PC-3 (cell line): ENCODE measurements at regions not wholly inside any gene's neighbourhood (a gene's known extent, or its start where the extent isn't known, plus 50 kb on each side); places are given as distances from the start of the nearest gene placed in this dataset.

Experiments used
- ATAC-seq: fragments of 200-7000 bp; cut with Tn5 transposase; 2 replicates; pipeline ENCODE4 v1.9.1; 2020; ENCODE audit warnings: mild to moderate bottlenecking, moderate library complexity
- BruUV-seq: library from RNA; stranded (reverse); fragments of 400-500 nt; replicated peaks from 2 replicates; lab custom pipeline; 2021; lab: Mats Ljungman, UMichigan
- CTCF ChIA-PET: fragments of 300-600 bp; sonication (Branson Sonifier 250); formaldehyde crosslinking; loops from one replicate; lab custom pipeline; 2022; ENCODE audit warnings: antibody characterized with exemption; lab: Charles Lee
- POLR2A ChIA-PET: fragments of 300-600 bp; sonication (Branson Sonifier 250); formaldehyde crosslinking; loops from one replicate; lab custom pipeline; 2022; ENCODE audit warnings: antibody characterized with exemption; ENCODE audit not compliant: unreplicated experiment; lab: Charles Lee
- DNase-seq: peaks from one replicate; pipeline ENCODE4 v3.0.0-alpha.2; 2015
- H2AFZ ChIP-seq: fragments of 300-600 bp; sonication (generic); 2 replicates; pipeline ENCODE4 v1.6.0; 2016; ENCODE audit warnings: antibody characterized with exemption, low read length
- H3F3A ChIP-seq: fragments of 300-600 bp; sonication (generic); one replicate; pipeline ENCODE4 v1.6.0; 2017; ENCODE audit warnings: antibody characterized with exemption, low read length, control low read depth, mild to moderate bottlenecking; ENCODE audit not compliant: unreplicated experiment
- H3K27ac ChIP-seq: fragments of 300-600 bp; sonication (generic); 2 replicates; pipeline ENCODE4 v1.5.1; 2016; ENCODE audit warnings: mild to moderate bottlenecking, low read length
- H3K27me3 ChIP-seq: fragments of 300-600 bp; sonication (generic); 2 replicates; pipeline ENCODE4 v1.6.1; 2016; ENCODE audit warnings: low read length, mixed read lengths
- H3K36me3 ChIP-seq: fragments of 300-600 bp; sonication (generic); 2 replicates; pipeline ENCODE4 v1.6.1; 2016; ENCODE audit warnings: low read depth, mixed run types, low read length, mixed read lengths
- H3K4me1 ChIP-seq: fragments of 300-600 bp; sonication (generic); 2 replicates; pipeline ENCODE4 v1.5.1; 2016; ENCODE audit warnings: low read length; ENCODE audit not compliant: insufficient read depth
- H3K4me2 ChIP-seq: fragments of 300-600 bp; sonication (generic); 2 replicates; pipeline ENCODE4 v1.6.0; 2016; ENCODE audit warnings: low read length
- H3K4me3 ChIP-seq: fragments of 300-600 bp; sonication (generic); 2 replicates; pipeline ENCODE4 v1.5.1; 2016; ENCODE audit warnings: mild to moderate bottlenecking, low read length, mixed read lengths
- H3K79me2 ChIP-seq: fragments of 300-600 bp; sonication (generic); 2 replicates; pipeline ENCODE4 v1.6.1; 2017; ENCODE audit warnings: low read length, mixed read lengths
- H3K9ac ChIP-seq: fragments of 300-600 bp; sonication (generic); 2 replicates; pipeline ENCODE4 v1.6.0; 2016; ENCODE audit warnings: mild to moderate bottlenecking, low read length
- H3K9me2 ChIP-seq: fragments of 300-600 bp; sonication (generic); replicated peaks from 2 replicates; pipeline ENCODE4 v1.6.1; 2016; ENCODE audit warnings: mixed run types, low read length, mixed read lengths
- H3K9me3 ChIP-seq: fragments of 300-600 bp; sonication (generic); 2 replicates; pipeline ENCODE4 v1.6.1; 2016; ENCODE audit warnings: low read length, mixed read lengths
- H4K20me1 ChIP-seq: fragments of 300-600 bp; sonication (generic); 2 replicates; pipeline ENCODE4 v1.6.1; 2016; ENCODE audit warnings: low read length, mixed read lengths
- EZH2 ChIP-seq: fragments of 300-600 bp; sonication (generic); IDR thresholded peaks from one replicate; pipeline ENCODE4 v1.6.1; 2017; ENCODE audit warnings: antibody characterized with exemption, mild to moderate bottlenecking, low read length; ENCODE audit not compliant: unreplicated experiment
- EZH2phosphoT487 ChIP-seq: fragments of 300-600 bp; sonication (generic); IDR thresholded peaks from 2 replicates; pipeline ENCODE4 v1.6.1; 2018; ENCODE audit warnings: mild to moderate bottlenecking, antibody characterized with exemption, low read length, borderline replicate concordance
- intact Hi-C: fragments of 100-400 bp; cut with micrococcal nuclease; formaldehyde crosslinking; loops from 2 replicates; pipeline ENCODE4 v1.9.0; 2023
- TF ChIP-seq, protein P1 (sequence below): fragments of 300-600 bp; sonication (generic); conservative IDR thresholded peaks from 2 replicates; pipeline ENCODE4 v1.5.1; 2017; ENCODE audit warnings: antibody characterized with exemption, low read depth, mild to moderate bottlenecking, low read length

GRCh38 chr4:19408490-19408889, 843.2 kb upstream of the SLIT2 start:
- Histone ChIP-seq H3K9ac (no peak overlapping the region), H3K9me2 (no peaks in the 10 kb centered on the region), H3K4me3 (no peak overlapping the region), H3K27ac (no peak overlapping the region), H3K9me3 (no peaks in the 10 kb centered on the region), H3K4me2 (no peak overlapping the region), H3K79me2 (no peaks in the 10 kb centered on the region), H4K20me1 (no peaks in the 10 kb centered on the region), H3K27me3 (no peaks in the 10 kb centered on the region), H3F3A (no peaks in the 10 kb centered on the region), H2AFZ (no peak overlapping the region), H3K4me1 (no peaks in the 10 kb centered on the region), H3K36me3 (no peaks in the 10 kb centered on the region)
- intact Hi-C loops = no loop called here
- POLR2A ChIA-PET = no interaction called here
- DNase-seq (no peak), ATAC-seq (no peak)
- CTCF ChIA-PET = no interaction called here
- TF ChIP-seq, protein P1, sequence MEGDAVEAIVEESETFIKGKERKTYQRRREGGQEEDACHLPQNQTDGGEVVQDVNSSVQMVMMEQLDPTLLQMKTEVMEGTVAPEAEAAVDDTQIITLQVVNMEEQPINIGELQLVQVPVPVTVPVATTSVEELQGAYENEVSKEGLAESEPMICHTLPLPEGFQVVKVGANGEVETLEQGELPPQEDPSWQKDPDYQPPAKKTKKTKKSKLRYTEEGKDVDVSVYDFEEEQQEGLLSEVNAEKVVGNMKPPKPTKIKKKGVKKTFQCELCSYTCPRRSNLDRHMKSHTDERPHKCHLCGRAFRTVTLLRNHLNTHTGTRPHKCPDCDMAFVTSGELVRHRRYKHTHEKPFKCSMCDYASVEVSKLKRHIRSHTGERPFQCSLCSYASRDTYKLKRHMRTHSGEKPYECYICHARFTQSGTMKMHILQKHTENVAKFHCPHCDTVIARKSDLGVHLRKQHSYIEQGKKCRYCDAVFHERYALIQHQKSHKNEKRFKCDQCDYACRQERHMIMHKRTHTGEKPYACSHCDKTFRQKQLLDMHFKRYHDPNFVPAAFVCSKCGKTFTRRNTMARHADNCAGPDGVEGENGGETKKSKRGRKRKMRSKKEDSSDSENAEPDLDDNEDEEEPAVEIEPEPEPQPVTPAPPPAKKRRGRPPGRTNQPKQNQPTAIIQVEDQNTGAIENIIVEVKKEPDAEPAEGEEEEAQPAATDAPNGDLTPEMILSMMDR = no peak
- TF ChIP-seq EZH2 (no peak), EZH2phosphoT487 (no peak)
- no TSS peak for BruUV-seq

DNA sequence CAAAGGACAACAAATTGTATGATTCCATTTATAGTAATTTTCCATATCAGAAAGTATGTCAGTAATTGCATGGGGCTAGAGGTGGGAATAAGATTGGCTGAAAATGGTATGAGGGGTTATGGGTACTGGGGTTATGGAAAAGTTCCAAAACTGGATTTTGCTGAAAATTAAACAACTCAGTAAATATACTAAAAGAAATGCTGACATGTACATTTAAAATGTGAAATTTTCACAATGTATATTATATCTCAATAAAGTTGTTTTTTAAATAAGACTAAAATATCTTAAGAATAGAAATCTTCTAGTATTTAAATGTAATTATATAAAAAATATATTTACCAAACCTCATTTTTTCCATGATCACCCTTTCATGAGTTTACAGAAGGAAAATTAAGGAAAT, 844.9 kb upstream of the SLIT2 start:
- POLR2A ChIA-PET = no interaction called here
- no TSS peak for BruUV-seq

DNA sequence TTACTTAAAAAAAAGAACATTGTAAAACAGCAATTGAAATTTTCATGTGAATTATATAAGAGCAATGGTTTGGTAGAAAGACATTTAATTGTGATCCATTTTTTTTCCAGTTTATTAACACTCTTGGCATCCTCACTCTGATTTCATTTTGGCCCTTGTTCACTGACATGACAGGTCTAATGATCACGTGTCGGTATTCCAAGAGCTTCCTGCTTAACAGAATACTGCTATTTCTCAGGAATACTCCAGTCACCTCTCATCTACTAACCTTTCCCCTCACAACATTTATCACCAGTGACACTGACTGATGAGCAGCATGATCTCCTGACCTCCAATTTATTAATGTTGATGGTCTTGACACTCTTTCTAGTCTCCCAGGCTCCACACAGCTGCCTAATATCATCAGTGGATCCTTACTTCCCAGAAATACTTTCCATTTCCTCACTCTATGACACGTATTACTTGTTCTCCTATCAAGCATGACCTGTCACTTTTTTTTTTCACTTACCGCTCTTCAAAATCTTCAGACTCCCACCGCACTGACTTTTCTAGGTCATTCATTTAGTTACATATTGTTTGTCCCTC, 847.8 kb upstream of the SLIT2 start:
- DNase-seq (no peak), ATAC-seq (no peak)
- TF ChIP-seq EZH2 = no peak
- TF ChIP-seq EZH2phosphoT487 = no peak
- TF ChIP-seq, protein P1 = no peak
- H3K27ac ChIP-seq = no peak overlapping the region
- no peaks in the 10 kb centered on the region for H3K9me2 ChIP-seq
- H3K4me2 ChIP-seq = no peak overlapping the region
- no peak overlapping the region for H3K4me3 ChIP-seq
- H3K36me3 ChIP-seq = no peaks in the 10 kb centered on the region
- 0 out of 2 replicates have a peak, but pooled peaks cover 6% of the 10 kb centered on the region for H3K4me1 ChIP-seq
- H3F3A ChIP-seq = no peaks in the 10 kb centered on the region
- BruUV-seq = no TSS peak
- no peaks in the 10 kb centered on the region for H3K9me3 ChIP-seq
- POLR2A ChIA-PET = interaction anchor here (0.5 kb wide), 1 partner anchor 24 kb away, joined by 3 read pairs; no protein-coding TSS in a partner anchor
- intact Hi-C loops = no loop called here
- CTCF ChIA-PET = no interaction called here
- H3K79me2 ChIP-seq = no peaks in the 10 kb centered on the region
- no peaks in the 10 kb centered on the region for H4K20me1 ChIP-seq
- no peak overlapping the region for H3K9ac ChIP-seq
- no peaks in the 10 kb centered on the region for H3K27me3 ChIP-seq
- no peak overlapping the region for H2AFZ ChIP-seq

More for the DNA sequence above, 844.9 kb upstream of the SLIT2 start:
- H4K20me1 ChIP-seq = no peaks in the 10 kb centered on the region
- no peak overlapping the region for H2AFZ ChIP-seq
- H3K27ac ChIP-seq = no peak overlapping the region
- H3K36me3 ChIP-seq = no peaks in the 10 kb centered on the region
- H3K9me3 ChIP-seq = no peaks in the 10 kb centered on the region
- CTCF ChIA-PET = no interaction called here
- no peaks in the 10 kb centered on the region for H3K79me2 ChIP-seq
- no peak overlapping the region for H3K9ac ChIP-seq
- no peaks in the 10 kb centered on the region for H3K9me2 ChIP-seq
- TF ChIP-seq, protein P1 = no peak
- no peak for TF ChIP-seq EZH2
- no peak for TF ChIP-seq EZH2phosphoT487
- H3K4me2 ChIP-seq = no peak overlapping the region
- no peaks in the 10 kb centered on the region for H3K4me1 ChIP-seq
- intact Hi-C loops = no loop called here
- H3K27me3 ChIP-seq = no peaks in the 10 kb centered on the region
- no peak for ATAC-seq
- H3F3A ChIP-seq = no peaks in the 10 kb centered on the region
- DNase-seq = no peak
- H3K4me3 ChIP-seq = no peak overlapping the region
